ENCODE measurements at regions not wholly inside any gene's neighbourhood (a gene's known extent, or its start where the extent isn't known, plus 50 kb on each side); places are given as distances from the start of the nearest gene placed in this dataset.

GRCh38 chr3:187567661-187568121 lies 102.5 kb downstream of the SST start:
- no peaks in the 10 kb centered on the region for H3K27me3 ChIP-seq (ENCODE audit: control insufficient read depth in 2 of 2, insufficient read depth in 2 of 2, low read length in 2 of 2)
- H3K9me1 ChIP-seq (replicated peaks; ENCODE audit: control insufficient read depth, extremely low read depth, insufficient read depth, low read length) = no peaks in the 10 kb centered on the region
- intact Hi-C loops (cut with micrococcal nuclease) = no loop called here
- H3K9me3 ChIP-seq (replicated peaks; ENCODE audit: control insufficient read depth, insufficient read depth, low read length) = no peaks in the 10 kb centered on the region
- no peaks in the 10 kb centered on the region for H3K4me1 ChIP-seq (ENCODE audit: control insufficient read depth, extremely low read depth, insufficient read depth, low read length)
- DNase-seq (ENCODE audit: low read depth, low spot score) = no peak
- H2AFZ ChIP-seq (ENCODE audit: low read depth, low read length) = no peak overlapping the region
- FAIRE-seq = no peak
- H3K4me2 ChIP-seq (ENCODE audit: insufficient read depth, low read length) = no peak overlapping the region
- no peaks in the 10 kb centered on the region for H3K36me3 ChIP-seq (ENCODE audit: control insufficient read depth in 2 of 2, extremely low read depth in 1 of 2, insufficient read depth in 2 of 2, low read length in 2 of 2)
- dilution Hi-C loops (cut with MboI; ENCODE audit: extremely low pct_ligation_motif_present, low sequenced_read_pairs) = no loop called here
- POLR2A ChIA-PET = no interaction called here
- no peak overlapping the region for H3K27ac ChIP-seq (ENCODE audit: insufficient read depth, low read depth, low read length)
- no peaks in the 10 kb centered on the region for H3K79me2 ChIP-seq (ENCODE audit: control insufficient read depth, insufficient read depth, low read length)
- CTCF ChIA-PET = no interaction called here
- H3K4me3 ChIP-seq (replicated peaks in 1 of 3; ENCODE audit: insufficient read depth in 1 of 3, low read depth in 1 of 3, low read length in 3 of 3) = no peak overlapping the region
- no TSS peak for BruUV-seq (replicated peaks)
- TF ChIP-seq MAX (IDR thresholded peaks at IDR 0.05; ENCODE audit: insufficient read depth, insufficient read length) (no peak), MYC (IDR thresholded peaks at IDR 0.05; ENCODE audit: low read depth, low read length) (no peak), POLR2AphosphoS5 (IDR thresholded peaks at IDR 0.05; ENCODE audit: insufficient read depth, low read depth, low read length) (no peak), FOS (IDR thresholded peaks at IDR 0.05; ENCODE audit: borderline replicate concordance, insufficient read depth, low read length) (no peak), CTCF (IDR thresholded peaks at IDR 0.05; ENCODE audit: extremely low read depth in 1 of 2, insufficient read depth in 1 of 2, low read depth in 1 of 2, low read length in 2 of 2) (no peak), POLR2A (IDR thresholded peaks at IDR 0.05; ENCODE audit: low read depth, low read length) (no peak), EZH2 (IDR thresholded peaks at IDR 0.05; ENCODE audit: borderline replicate concordance, low read depth, low read length, severe bottlenecking) (no peak), GATA2 (IDR thresholded peaks at IDR 0.05; ENCODE audit: insufficient read depth, insufficient read length, low read depth, low read length) (no peak), JUN (IDR thresholded peaks at IDR 0.05; ENCODE audit: borderline replicate concordance, insufficient read depth, insufficient read length, low read depth) (no peak)
- no peak overlapping the region for H3K9ac ChIP-seq (replicated peaks; ENCODE audit: extremely low read depth, insufficient read depth, low read length)
- H4K20me1 ChIP-seq (replicated peaks; ENCODE audit: control insufficient read depth, extremely low read depth, insufficient read depth, low read length) = no peaks in the 10 kb centered on the region
